ENCODE measurements at regions not wholly inside any gene's neighbourhood (a gene's known extent, or its start where the extent isn't known, plus 50 kb on each side); places are given as distances from the start of the nearest gene placed in this dataset.

GRCh38 chr17:77432034-77432661, 291.4 kb downstream of the SEC14L1 start:
- no peak for ATAC-seq
- peak; percentile 24 for DNase-seq

- no peak for ATAC-seq
- peak; percentile 51 for DNase-seq
Observed at GRCh38 chr17:77432742-77433141, 292.0 kb downstream of the SEC14L1 start.

GRCh38 chr17:77433385-77434135, 292.8 kb downstream of the SEC14L1 start:
- peak; percentile 70 for DNase-seq
- ATAC-seq: peak; percentile 67

GRCh38 chr17:77434136-77435114, 293.7 kb downstream of the SEC14L1 start:
- DNase-seq (peak; percentile 23), ATAC-seq (no peak)

GRCh38 chr17:77435272-77436057, 294.7 kb downstream of the SEC14L1 start:
- DNase-seq (peak; percentile 58), ATAC-seq (peak; percentile 51)

- peak; percentile 33 for DNase-seq
Observed at GRCh38 chr17:77436058-77436442, 295.3 kb downstream of the SEC14L1 start.

GRCh38 chr17:77436481-77436880, 295.7 kb downstream of the SEC14L1 start:
- ATAC-seq (no peak), DNase-seq (no peak)

More at GRCh38 chr17:77436058-77436442, 295.3 kb downstream of the SEC14L1 start:
- no peak for ATAC-seq

GRCh38 chr17:77437017-77437416, 296.2 kb downstream of the SEC14L1 start:
- no peak for ATAC-seq

GRCh38 chr17:77437747-77438146, 297.0 kb downstream of the SEC14L1 start:
- no peak for DNase-seq
- ATAC-seq: no peak

More at GRCh38 chr17:77437017-77437416, 296.2 kb downstream of the SEC14L1 start:
- peak; percentile 46 for DNase-seq

- ATAC-seq (no peak), DNase-seq (no peak)
Observed at GRCh38 chr17:77438241-77439188, 297.7 kb downstream of the SEC14L1 start.

- DNase-seq (peak; percentile 46), ATAC-seq (no peak)
Observed at GRCh38 chr17:77439189-77440018, 298.6 kb downstream of the SEC14L1 start.

- no peak for ATAC-seq
Observed at GRCh38 chr17:77440560-77440981, 299.8 kb downstream of the SEC14L1 start.

GRCh38 chr17:77441130-77441920, 300.6 kb downstream of the SEC14L1 start:
- DNase-seq (peak; percentile 77), ATAC-seq (peak; percentile 63)

More at GRCh38 chr17:77440560-77440981, 299.8 kb downstream of the SEC14L1 start:
- peak; percentile 39 for DNase-seq

GRCh38 chr17:77441940-77442339, 301.2 kb downstream of the SEC14L1 start:
- ATAC-seq: peak; percentile 24

GRCh38 chr17:77442976-77443747, 302.4 kb downstream of the SEC14L1 start:
- no peak for ATAC-seq
- peak; percentile 14 for DNase-seq

More at GRCh38 chr17:77441940-77442339, 301.2 kb downstream of the SEC14L1 start:
- DNase-seq: peak; percentile 44

GRCh38 chr17:77443748-77444260, 303.0 kb downstream of the SEC14L1 start:
- DNase-seq: peak; percentile 7
- ATAC-seq: no peak

- DNase-seq (peak; percentile 51), ATAC-seq (peak; percentile 1)
Observed at GRCh38 chr17:77444628-77444983, 303.8 kb downstream of the SEC14L1 start.

All from stimulated activated naive CD8-positive, alpha-beta T cell treated with anti-CD3 and anti-CD28 coated beads, Interleukin-15, Interleukin-2, amounts not matched to agents 100 U/mL and 50 U/mL, for 24 hours (primary cell).